HUES6 (cell line): ENCODE measurements at regions not wholly inside any gene's neighbourhood (a gene's known extent, or its start where the extent isn't known, plus 50 kb on each side); places are given as distances from the start of the nearest gene placed in this dataset.

Experiments used
- H3K27ac ChIP-seq: 2 replicates; pipeline ENCODE4 v1.7.0; 2013; ENCODE audit warnings: low read depth, mild to moderate bottlenecking, low read length, inconsistent platforms
- H3K27me3 ChIP-seq: 2 replicates; pipeline ENCODE4 v1.6.1; 2013; ENCODE audit warnings: low read length; ENCODE audit not compliant: control insufficient read depth, insufficient read depth
- H3K36me3 ChIP-seq: 2 replicates; pipeline ENCODE4 v1.6.1; 2013; ENCODE audit warnings: low read length; ENCODE audit not compliant: control insufficient read depth, insufficient read depth
- H3K4me1 ChIP-seq: 2 replicates; pipeline ENCODE4 v1.6.1; 2013; ENCODE audit warnings: low read length; ENCODE audit not compliant: control insufficient read depth, insufficient read depth
- H3K4me3 ChIP-seq: 2 replicates; pipeline ENCODE4 v1.5.1; 2013; ENCODE audit warnings: low read depth, low read length
- H3K9ac ChIP-seq: one replicate; pipeline ENCODE4 v1.6.1; 2013; ENCODE audit warnings: mild to moderate bottlenecking, low read length
- H3K9me3 ChIP-seq: 2 replicates; pipeline ENCODE4 v1.6.1; 2013; ENCODE audit warnings: low read depth, low read length; ENCODE audit not compliant: control insufficient read depth, insufficient read depth

DNA sequence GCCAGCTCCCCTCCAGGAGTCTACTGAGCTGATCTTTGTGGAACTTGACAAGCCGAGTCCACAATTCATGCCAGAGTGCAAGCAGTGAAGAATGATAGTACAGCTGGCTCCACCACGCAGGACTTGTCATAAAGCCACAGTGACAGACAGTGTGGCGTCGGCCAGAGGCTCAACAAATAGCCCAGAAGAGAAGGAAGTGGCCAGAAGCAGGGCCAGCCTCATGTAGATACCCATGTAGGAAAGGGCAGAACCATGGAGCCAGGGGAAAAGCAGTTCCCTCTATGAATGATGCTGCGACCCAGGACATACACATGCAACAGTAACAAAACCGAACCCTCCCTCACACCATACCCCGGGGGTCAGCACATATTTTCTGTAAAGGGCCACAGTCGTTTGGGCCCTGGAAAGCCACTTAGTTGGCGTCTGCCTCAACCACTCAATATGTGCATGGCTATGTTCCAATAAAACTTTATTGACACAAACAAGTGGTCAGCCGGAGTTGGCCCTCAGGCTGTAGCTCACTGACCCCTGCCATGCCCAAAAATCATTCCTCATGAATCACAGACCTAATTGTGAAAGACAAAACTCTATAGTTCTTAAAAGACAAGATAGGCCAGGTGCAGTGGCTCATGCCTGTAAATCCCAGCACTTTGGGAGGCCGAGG, 161.4 kb downstream of the BRD1 start:
- Histone ChIP-seq H3K27me3 (peaks cover 32% of the 10 kb centered on the region), H3K9me3 (0 out of 2 replicates have a peak, but pooled peaks cover 4% of the 10 kb centered on the region), H3K9ac (no peak overlapping the region), H3K4me3 (no peak overlapping the region), H3K4me1 (peaks cover 4% of the 10 kb centered on the region), H3K27ac (no peak overlapping the region), H3K36me3 (no peaks in the 10 kb centered on the region)

DNA sequence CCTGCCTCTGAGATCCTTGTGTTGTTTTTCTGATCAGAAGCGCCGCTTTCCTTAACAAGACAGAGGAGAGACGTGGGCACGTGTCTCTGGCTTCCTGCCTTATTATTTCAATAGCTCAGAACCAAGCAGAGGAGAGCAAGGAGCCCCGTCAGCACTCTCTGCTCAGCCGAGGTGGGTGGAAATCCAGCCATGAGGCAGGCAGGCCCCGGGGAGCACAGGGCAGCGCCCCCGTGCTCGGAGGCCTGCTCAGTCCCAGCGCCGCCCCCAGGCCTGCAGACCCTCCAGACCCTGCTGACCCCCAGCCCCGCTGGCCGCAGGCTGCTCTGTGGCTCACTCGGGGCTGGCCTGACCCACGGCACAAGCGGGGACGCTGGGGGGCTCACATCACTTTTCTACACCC, 162.8 kb downstream of the BRD1 start:
- Histone ChIP-seq H3K4me3 (no peak overlapping the region), H3K36me3 (no peaks in the 10 kb centered on the region), H3K9me3 (0 out of 2 replicates have a peak, but pooled peaks cover 4% of the 10 kb centered on the region), H3K27ac (no peak overlapping the region), H3K4me1 (no peaks in the 10 kb centered on the region), H3K9ac (no peak overlapping the region), H3K27me3 (peaks cover 18% of the 10 kb centered on the region)

DNA sequence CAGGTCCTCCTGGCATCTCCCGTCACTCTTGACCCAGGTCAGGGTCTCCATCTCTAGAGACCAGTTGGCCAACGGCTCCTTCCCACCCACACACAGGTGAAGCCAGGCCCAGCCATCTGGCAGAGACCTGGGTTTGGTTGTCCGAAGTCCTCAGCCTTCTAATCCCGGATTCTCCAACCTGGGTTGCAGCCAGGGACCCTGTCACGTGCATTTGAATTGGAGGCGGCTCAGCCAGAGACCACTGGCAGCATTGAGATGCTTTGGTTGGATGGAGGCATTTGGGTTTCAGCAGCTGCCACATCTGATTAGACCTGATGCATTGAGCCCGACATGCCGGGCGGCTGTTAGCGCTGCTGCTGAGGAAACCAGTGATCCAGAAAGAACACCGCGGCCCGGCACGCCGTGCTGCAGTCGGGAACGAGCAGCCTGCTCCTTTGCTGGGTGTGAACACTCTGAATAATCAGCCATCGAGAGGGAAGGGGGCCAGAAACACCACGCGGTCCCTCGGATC, 163.2 kb downstream of the BRD1 start:
- no peak overlapping the region for H3K9ac ChIP-seq
- no peaks in the 10 kb centered on the region for H3K36me3 ChIP-seq
- H3K27me3 ChIP-seq, result peaks cover 13% of the 10 kb centered on the region
- H3K4me1 ChIP-seq, result no peaks in the 10 kb centered on the region
- H3K27ac ChIP-seq, result no peak overlapping the region
- 0 out of 2 replicates have a peak, but pooled peaks cover 3% of the 10 kb centered on the region for H3K9me3 ChIP-seq
- no peak overlapping the region for H3K4me3 ChIP-seq

DNA sequence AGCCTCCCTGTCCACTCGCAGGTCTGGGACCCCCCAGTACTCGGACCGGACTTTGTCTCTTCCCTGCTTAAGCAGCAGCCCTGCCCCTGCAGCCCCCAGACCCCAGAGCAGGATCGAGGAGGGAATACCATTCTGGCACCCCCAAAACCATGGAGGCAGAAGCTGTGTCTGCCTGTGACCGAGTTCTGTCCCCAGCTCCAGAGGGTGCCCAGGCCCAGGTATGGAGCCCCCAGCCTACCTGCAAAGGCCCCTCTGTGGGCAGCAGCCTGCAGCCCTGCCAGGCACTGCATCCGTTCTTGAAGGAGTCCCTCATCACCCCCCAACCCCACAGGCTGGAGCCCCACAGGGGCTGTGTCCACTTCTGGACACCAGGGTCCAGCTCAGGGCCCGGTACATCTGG, 163.8 kb downstream of the BRD1 start:
- 0 out of 2 replicates have a peak, but pooled peaks cover 4% of the 10 kb centered on the region for H3K4me1 ChIP-seq
- H3K27ac ChIP-seq, result no peak overlapping the region
- peaks cover 7% of the 10 kb centered on the region for H3K27me3 ChIP-seq
- H3K9me3 ChIP-seq, result no peaks in the 10 kb centered on the region
- H3K9ac ChIP-seq, result no peak overlapping the region
- no peaks in the 10 kb centered on the region for H3K36me3 ChIP-seq
- H3K4me3 ChIP-seq, result no peak overlapping the region

DNA sequence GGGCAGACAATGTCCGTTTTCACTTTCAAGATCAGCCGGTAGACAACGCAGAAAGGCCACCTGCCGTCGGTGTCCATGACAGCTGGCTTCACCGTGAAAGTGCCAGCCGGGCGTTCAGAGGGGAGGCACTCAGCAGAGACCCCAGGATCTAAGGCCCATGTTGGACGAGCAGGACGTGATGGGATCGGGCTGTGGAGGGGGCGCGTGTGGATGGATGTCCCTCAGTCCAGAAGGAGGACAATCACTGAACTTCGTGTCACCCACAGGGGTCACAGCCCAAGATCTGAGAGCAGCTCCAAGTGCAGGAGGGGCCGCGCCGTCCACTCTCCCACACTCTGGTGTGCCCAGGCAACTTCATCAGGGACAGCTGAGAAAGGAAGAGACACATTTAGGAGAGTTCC, 164.4 kb downstream of the BRD1 start:
- Histone ChIP-seq H3K27ac (no peak overlapping the region), H3K4me3 (no peak overlapping the region), H3K27me3 (peaks cover 2% of the 10 kb centered on the region), H3K9ac (no peak overlapping the region), H3K9me3 (no peaks in the 10 kb centered on the region), H3K36me3 (no peaks in the 10 kb centered on the region), H3K4me1 (peaks cover 8% of the 10 kb centered on the region; the same call in 1 of the 2 replicates)

DNA sequence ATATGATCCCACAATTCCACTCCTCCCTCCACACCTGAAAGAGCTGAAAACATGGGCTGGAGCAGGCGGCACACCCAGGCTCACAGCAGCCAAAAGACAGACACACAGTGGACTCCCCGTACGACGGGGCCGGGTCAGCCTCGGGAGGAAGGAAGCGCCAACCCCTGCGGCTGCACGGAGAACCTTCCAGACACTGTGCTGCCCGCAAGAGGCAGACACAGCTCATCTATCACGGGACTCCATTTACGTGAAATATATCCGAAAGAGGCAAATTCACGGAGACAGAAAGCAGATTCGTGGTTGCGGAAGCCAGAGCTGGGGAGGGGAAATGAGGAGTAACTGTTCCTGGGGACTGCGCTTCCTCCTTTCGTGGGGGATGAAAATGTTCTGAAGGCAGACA, 165.0 kb downstream of the BRD1 start:
- Histone ChIP-seq H3K36me3 (no peaks in the 10 kb centered on the region), H3K4me1 (peaks cover 11% of the 10 kb centered on the region; the same call in 1 of the 2 replicates), H3K9me3 (no peaks in the 10 kb centered on the region), H3K9ac (no peak overlapping the region), H3K27ac (no peak overlapping the region), H3K27me3 (no peaks in the 10 kb centered on the region; the same call in 1 of the 2 replicates), H3K4me3 (no peak overlapping the region)

DNA sequence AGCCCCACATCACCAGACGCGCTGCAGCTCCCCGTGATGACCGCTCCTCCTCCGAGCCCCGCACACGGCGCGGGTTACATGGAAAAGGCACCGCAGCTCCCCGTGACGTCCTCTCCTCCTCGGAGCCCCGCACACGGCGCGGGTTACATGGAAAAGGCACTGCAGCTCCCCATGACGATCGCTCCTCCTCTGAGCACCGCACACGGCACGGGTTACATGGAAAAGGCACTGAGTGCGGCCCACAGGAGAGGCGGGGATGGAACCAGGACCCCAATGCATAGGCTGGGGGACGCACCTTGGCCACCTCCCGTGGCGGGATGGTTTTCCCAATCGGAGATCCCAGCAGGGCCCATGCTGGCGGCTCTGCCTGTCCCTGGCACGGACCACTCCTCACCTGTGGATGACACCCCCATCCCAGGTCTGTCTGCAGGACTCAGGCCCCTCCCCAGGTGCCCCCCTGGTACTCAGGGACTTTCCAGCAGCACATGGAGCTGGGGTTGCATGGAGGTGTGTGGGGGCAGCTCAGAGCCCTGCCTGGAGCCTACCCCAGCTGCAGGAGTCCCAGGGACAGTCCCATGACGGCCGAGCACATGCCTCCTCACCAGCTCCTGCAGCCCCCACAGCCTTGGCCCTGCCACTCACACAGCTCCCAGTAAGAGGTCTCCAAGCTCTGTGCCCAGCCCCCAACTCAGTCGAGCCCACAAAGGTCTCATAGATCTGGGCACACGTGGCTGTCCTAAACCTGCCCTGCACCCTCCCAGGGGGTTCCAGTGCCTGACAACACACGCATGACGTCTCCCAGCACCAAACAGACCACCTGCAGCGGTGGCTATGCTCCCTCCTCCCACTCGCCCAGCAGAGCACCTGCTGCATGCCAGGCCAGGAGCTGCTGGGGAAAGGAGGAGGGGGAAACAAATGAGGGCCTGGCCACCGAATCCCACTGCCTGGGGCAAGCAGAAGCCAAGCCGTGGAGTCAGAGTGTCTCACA, 166.6 kb downstream of the BRD1 start:
- peaks cover 11% of the 10 kb centered on the region; the same call in 1 of the 2 replicates for H3K4me1 ChIP-seq
- no peak overlapping the region for H3K9ac ChIP-seq
- no peak overlapping the region for H3K4me3 ChIP-seq
- no peaks in the 10 kb centered on the region; the same call in 1 of the 2 replicates for H3K27me3 ChIP-seq
- H3K27ac ChIP-seq, result no peak overlapping the region
- no peaks in the 10 kb centered on the region for H3K36me3 ChIP-seq
- no peaks in the 10 kb centered on the region for H3K9me3 ChIP-seq

DNA sequence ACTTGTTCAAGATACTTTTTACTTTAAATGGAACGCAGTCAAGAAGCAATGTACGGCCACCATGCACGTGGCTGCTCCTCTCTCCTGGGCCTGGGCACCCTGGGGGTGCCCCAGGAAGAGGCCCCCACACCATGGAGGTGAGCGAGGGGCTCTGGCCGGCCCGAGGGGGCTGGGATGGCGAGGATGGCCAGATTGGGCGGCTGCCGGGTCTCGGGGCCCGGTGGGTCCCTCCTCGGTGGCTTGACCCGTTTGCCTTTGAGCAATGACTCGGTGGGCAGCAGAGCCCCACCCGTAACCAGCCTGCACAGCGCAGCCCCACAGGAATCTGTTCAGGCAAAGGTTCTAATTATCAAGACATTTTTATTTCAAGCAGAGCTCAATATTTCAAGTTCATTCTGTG, 167.4 kb downstream of the BRD1 start:
- Histone ChIP-seq H3K4me3 (no peak overlapping the region), H3K27ac (no peak overlapping the region), H3K9ac (no peak overlapping the region), H3K27me3 (peaks cover 5% of the 10 kb centered on the region; the same call in 1 of the 2 replicates), H3K9me3 (no peaks in the 10 kb centered on the region), H3K4me1 (peaks cover 13% of the 10 kb centered on the region), H3K36me3 (no peaks in the 10 kb centered on the region)

DNA sequence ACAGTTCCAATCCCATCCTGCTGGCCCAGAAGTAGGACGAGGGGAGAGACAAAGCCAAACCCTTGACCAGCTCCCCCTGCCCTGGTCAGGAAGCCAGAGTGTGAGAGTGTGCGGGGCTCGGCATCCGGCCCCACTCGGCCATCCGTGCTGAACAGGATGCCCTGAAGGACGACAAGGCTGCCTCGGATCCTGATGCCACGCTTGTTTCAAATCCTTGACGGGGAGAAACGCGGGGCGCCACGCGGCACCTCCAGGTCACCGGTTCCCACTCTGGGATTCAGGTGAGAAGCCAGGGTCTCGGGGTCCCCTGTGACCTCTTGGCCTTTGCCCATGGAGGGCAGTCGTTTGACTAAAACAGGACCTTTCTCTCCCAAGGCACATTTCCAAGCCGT, 167.8 kb downstream of the BRD1 start:
- no peak overlapping the region for H3K27ac ChIP-seq
- peaks cover 9% of the 10 kb centered on the region; the same call in 1 of the 2 replicates for H3K27me3 ChIP-seq
- H3K4me1 ChIP-seq, result peaks cover 17% of the 10 kb centered on the region

DNA sequence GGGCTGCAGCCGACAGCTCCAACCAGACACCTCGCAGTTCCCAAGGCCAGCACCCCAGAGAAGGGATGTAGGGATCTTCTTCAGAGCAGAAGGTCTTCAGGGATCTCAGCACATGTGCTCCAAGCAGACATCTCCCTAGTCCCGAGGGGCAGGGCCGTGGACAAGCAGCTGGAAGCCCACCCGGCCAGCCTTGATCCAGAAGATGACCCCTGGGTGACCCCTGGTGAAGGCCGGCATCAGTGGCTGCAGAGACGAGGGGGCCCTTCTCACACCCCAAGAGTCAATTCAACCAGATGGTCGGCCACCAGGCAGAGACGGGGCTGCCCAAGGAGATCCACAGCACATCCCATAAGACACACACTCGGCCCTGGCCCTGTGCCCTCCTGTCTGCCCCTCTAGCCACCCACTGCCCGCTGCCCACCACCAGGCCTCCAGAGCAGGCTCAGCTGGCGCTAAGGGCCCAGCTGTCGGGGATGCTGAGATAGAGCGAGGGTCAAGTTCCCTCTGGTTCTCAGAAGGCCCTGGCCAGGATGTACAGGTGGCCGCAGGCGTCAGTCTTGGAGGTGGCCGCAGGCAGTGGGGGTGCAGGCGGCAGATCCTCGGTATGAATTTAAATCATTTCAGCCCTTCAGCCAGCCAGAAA, 168.3 kb downstream of the BRD1 start:
- peaks cover 18% of the 10 kb centered on the region for H3K4me1 ChIP-seq
- H3K9ac ChIP-seq, result no peak overlapping the region
- no peak overlapping the region for H3K27ac ChIP-seq
- H3K27me3 ChIP-seq, result peaks cover 10% of the 10 kb centered on the region; the same call in 1 of the 2 replicates
- no peaks in the 10 kb centered on the region for H3K9me3 ChIP-seq
- no peak overlapping the region for H3K4me3 ChIP-seq
- no peaks in the 10 kb centered on the region for H3K36me3 ChIP-seq

More for the DNA sequence above, 167.8 kb downstream of the BRD1 start:
- no peaks in the 10 kb centered on the region for H3K36me3 ChIP-seq
- no peak overlapping the region for H3K4me3 ChIP-seq
- no peaks in the 10 kb centered on the region for H3K9me3 ChIP-seq
- H3K9ac ChIP-seq, result no peak overlapping the region
